ENCODE measurements at regions not wholly inside any gene's neighbourhood (a gene's known extent, or its start where the extent isn't known, plus 50 kb on each side); places are given as distances from the start of the nearest gene placed in this dataset.

GRCh38 chr2:122193622-122194021 lies 438.2 kb downstream of the TSN start:
- H3K27me3 ChIP-seq (ENCODE audit: control insufficient read depth, insufficient read depth, low read length): peaks cover 1% of the 10 kb centered on the region
- no peaks in the 10 kb centered on the region for H3K9me3 ChIP-seq (replicated peaks; ENCODE audit: control insufficient read depth, low read depth, low read length)
- no peak overlapping the region for H3K4me3 ChIP-seq (ENCODE audit: low read length)
- no peaks in the 10 kb centered on the region for H3K36me3 ChIP-seq (ENCODE audit: control insufficient read depth, insufficient read depth, low read length)
- no peak for DNase-seq
- H3K4me1 ChIP-seq (ENCODE audit: control insufficient read depth, insufficient read depth, low read length): no peaks in the 10 kb centered on the region
- no peak overlapping the region for H3K27ac ChIP-seq (ENCODE audit: low read length)
- no CpG with 5 or more reads among the region's 6 CpGs for WGBS (ENCODE audit: insufficient coverage)

- Histone ChIP-seq H3K4me1 (ENCODE audit: control insufficient read depth, insufficient read depth, low read length) (no peaks in the 10 kb centered on the region), H3K27ac (ENCODE audit: low read length) (no peak overlapping the region), H3K27me3 (ENCODE audit: control insufficient read depth, insufficient read depth, low read length) (no peaks in the 10 kb centered on the region), H3K4me3 (ENCODE audit: low read length) (no peak overlapping the region), H3K36me3 (ENCODE audit: control insufficient read depth, insufficient read depth, low read length) (no peaks in the 10 kb centered on the region), H3K9me3 (replicated peaks; ENCODE audit: control insufficient read depth, low read depth, low read length) (no peaks in the 10 kb centered on the region)
- DNase-seq: no peak
- no CpG with 5 or more reads among the region's 2 CpGs for WGBS (ENCODE audit: insufficient coverage)
These were observed 439.1 kb downstream of the TSN start for GRCh38 chr2:122194546-122194945.

- H3K4me1 ChIP-seq (ENCODE audit: control insufficient read depth, insufficient read depth, low read length): peaks cover 19% of the 10 kb centered on the region
- no CpG with 5 or more reads among the region's 4 CpGs for WGBS (ENCODE audit: insufficient coverage)
- no peaks in the 10 kb centered on the region for H3K9me3 ChIP-seq (replicated peaks; ENCODE audit: control insufficient read depth, low read depth, low read length)
- H3K4me3 ChIP-seq (ENCODE audit: low read length): no peak overlapping the region
- DNase-seq: peak; percentile 98
- no peaks in the 10 kb centered on the region for H3K36me3 ChIP-seq (ENCODE audit: control insufficient read depth, insufficient read depth, low read length)
- H3K27me3 ChIP-seq (ENCODE audit: control insufficient read depth, insufficient read depth, low read length): no peaks in the 10 kb centered on the region
- peak overlapping the region; percentile 52 for H3K27ac ChIP-seq (ENCODE audit: low read length)
These were observed 448.1 kb downstream of the TSN start for GRCh38 chr2:122203523-122203922.

- Histone ChIP-seq H3K4me3 (ENCODE audit: low read length) (no peak overlapping the region), H3K27me3 (ENCODE audit: control insufficient read depth, insufficient read depth, low read length) (no peaks in the 10 kb centered on the region), H3K9me3 (replicated peaks; ENCODE audit: control insufficient read depth, low read depth, low read length) (no peaks in the 10 kb centered on the region), H3K4me1 (ENCODE audit: control insufficient read depth, insufficient read depth, low read length) (peaks cover 19% of the 10 kb centered on the region), H3K36me3 (ENCODE audit: control insufficient read depth, insufficient read depth, low read length) (no peaks in the 10 kb centered on the region), H3K27ac (ENCODE audit: low read length) (no peak overlapping the region)
- 67% methylated on average over 1 of the region's 2 CpGs for WGBS (ENCODE audit: insufficient coverage)
- DNase-seq: no peak
These were observed 450.2 kb downstream of the TSN start for GRCh38 chr2:122205641-122206040.

GRCh38 chr2:122206101-122206500 lies 450.6 kb downstream of the TSN start:
- no peaks in the 10 kb centered on the region for H3K27me3 ChIP-seq (ENCODE audit: control insufficient read depth, insufficient read depth, low read length)
- WGBS (ENCODE audit: insufficient coverage): 83% methylated on average over 1 of the region's 3 CpGs

GRCh38 chr2:122209377-122209776 lies 453.9 kb downstream of the TSN start:
- 100% methylated on average over 1 of the region's 2 CpGs for WGBS (ENCODE audit: insufficient coverage)

More at GRCh38 chr2:122206101-122206500, 450.6 kb downstream of the TSN start:
- DNase-seq: no peak
- H3K36me3 ChIP-seq (ENCODE audit: control insufficient read depth, insufficient read depth, low read length): no peaks in the 10 kb centered on the region
- no peak overlapping the region for H3K4me3 ChIP-seq (ENCODE audit: low read length)
- H3K9me3 ChIP-seq (replicated peaks; ENCODE audit: control insufficient read depth, low read depth, low read length): no peaks in the 10 kb centered on the region
- H3K27ac ChIP-seq (ENCODE audit: low read length): no peak overlapping the region
- peaks cover 19% of the 10 kb centered on the region for H3K4me1 ChIP-seq (ENCODE audit: control insufficient read depth, insufficient read depth, low read length)

GRCh38 chr2:122210065-122210464 lies 454.6 kb downstream of the TSN start:
- Histone ChIP-seq H3K4me1 (ENCODE audit: control insufficient read depth, insufficient read depth, low read length) (peaks cover 3% of the 10 kb centered on the region), H3K9me3 (replicated peaks; ENCODE audit: control insufficient read depth, low read depth, low read length) (no peaks in the 10 kb centered on the region), H3K4me3 (ENCODE audit: low read length) (no peak overlapping the region), H3K27ac (ENCODE audit: low read length) (no peak overlapping the region), H3K36me3 (ENCODE audit: control insufficient read depth, insufficient read depth, low read length) (no peaks in the 10 kb centered on the region), H3K27me3 (ENCODE audit: control insufficient read depth, insufficient read depth, low read length) (no peaks in the 10 kb centered on the region)
- no peak for DNase-seq
- WGBS (ENCODE audit: insufficient coverage): 94% methylated on average over 2 of the region's 4 CpGs

More at GRCh38 chr2:122209377-122209776, 453.9 kb downstream of the TSN start:
- Histone ChIP-seq H3K36me3 (ENCODE audit: control insufficient read depth, insufficient read depth, low read length) (no peaks in the 10 kb centered on the region), H3K27ac (ENCODE audit: low read length) (no peak overlapping the region), H3K4me1 (ENCODE audit: control insufficient read depth, insufficient read depth, low read length) (peaks cover 6% of the 10 kb centered on the region), H3K4me3 (ENCODE audit: low read length) (no peak overlapping the region), H3K9me3 (replicated peaks; ENCODE audit: control insufficient read depth, low read depth, low read length) (no peaks in the 10 kb centered on the region), H3K27me3 (ENCODE audit: control insufficient read depth, insufficient read depth, low read length) (no peaks in the 10 kb centered on the region)
- DNase-seq: no peak

GRCh38 chr2:122210898-122211856 lies 455.7 kb downstream of the TSN start:
- WGBS (ENCODE audit: insufficient coverage): 95% methylated on average over 5 of the region's 8 CpGs
- no peak for DNase-seq

GRCh38 chr2:122213312-122213711 lies 457.9 kb downstream of the TSN start:
- H3K4me1 ChIP-seq (ENCODE audit: control insufficient read depth, insufficient read depth, low read length): no peaks in the 10 kb centered on the region
- no peaks in the 10 kb centered on the region for H3K9me3 ChIP-seq (replicated peaks; ENCODE audit: control insufficient read depth, low read depth, low read length)
- no peak for DNase-seq
- no peak overlapping the region for H3K4me3 ChIP-seq (ENCODE audit: low read length)
- WGBS (ENCODE audit: insufficient coverage): 77% methylated on average over 1 of the region's 4 CpGs
- no peak overlapping the region for H3K27ac ChIP-seq (ENCODE audit: low read length)
- no peaks in the 10 kb centered on the region for H3K27me3 ChIP-seq (ENCODE audit: control insufficient read depth, insufficient read depth, low read length)
- no peaks in the 10 kb centered on the region for H3K36me3 ChIP-seq (ENCODE audit: control insufficient read depth, insufficient read depth, low read length)

More at GRCh38 chr2:122210898-122211856, 455.7 kb downstream of the TSN start:
- H3K27ac ChIP-seq (ENCODE audit: low read length): no peak overlapping the region
- H3K27me3 ChIP-seq (ENCODE audit: control insufficient read depth, insufficient read depth, low read length): no peaks in the 10 kb centered on the region
- no peaks in the 10 kb centered on the region for H3K36me3 ChIP-seq (ENCODE audit: control insufficient read depth, insufficient read depth, low read length)
- no peaks in the 10 kb centered on the region for H3K9me3 ChIP-seq (replicated peaks; ENCODE audit: control insufficient read depth, low read depth, low read length)
- H3K4me1 ChIP-seq (ENCODE audit: control insufficient read depth, insufficient read depth, low read length): no peaks in the 10 kb centered on the region
- H3K4me3 ChIP-seq (ENCODE audit: low read length): no peak overlapping the region

- H3K4me3 ChIP-seq (ENCODE audit: low read length): no peak overlapping the region
- no peaks in the 10 kb centered on the region for H3K9me3 ChIP-seq (replicated peaks; ENCODE audit: control insufficient read depth, low read depth, low read length)
- no peaks in the 10 kb centered on the region for H3K4me1 ChIP-seq (ENCODE audit: control insufficient read depth, insufficient read depth, low read length)
- no peak for DNase-seq
- no peaks in the 10 kb centered on the region for H3K36me3 ChIP-seq (ENCODE audit: control insufficient read depth, insufficient read depth, low read length)
- no peaks in the 10 kb centered on the region for H3K27me3 ChIP-seq (ENCODE audit: control insufficient read depth, insufficient read depth, low read length)
- H3K27ac ChIP-seq (ENCODE audit: low read length): no peak overlapping the region
These were observed 460.6 kb downstream of the TSN start for GRCh38 chr2:122216071-122216470.
